Stimulated activated memory B cell treated with anti-CD40 and anti-IgM and Interleukin-4, amounts not matched to agents 10 μg/mL and 1 μg/mL and 100 μg/mL, for 72 hours (primary cell): ENCODE measurements at regions not wholly inside any gene's neighbourhood (a gene's known extent, or its start where the extent isn't known, plus 50 kb on each side); places are given as distances from the start of the nearest gene placed in this dataset.
"Not testable (repeated sequence)": the region's sequence is repeated elsewhere in the genome, so short reads cannot be mapped to it uniquely, and the experiment has no call there.

Source experiments
- ATAC-seq: fragments of 150-1000 bp; cut with Tn5 transposase; 2 replicates; pipeline ENCODE4 v1.10.0; 2021
- H3K27ac Mint-ChIP-seq: one replicate; pipeline ENCODE4 v1.8.0; 2022; ENCODE audit warnings: mild to moderate bottlenecking, mixed read lengths
- H3K27me3 Mint-ChIP-seq: one replicate; pipeline ENCODE4 v1.8.0; 2022; ENCODE audit warnings: mixed read lengths
- H3K36me3 Mint-ChIP-seq: one replicate; pipeline ENCODE4 v1.8.0; 2022; ENCODE audit warnings: mixed read lengths
- H3K4me1 Mint-ChIP-seq: one replicate; pipeline ENCODE4 v1.8.0; 2022; ENCODE audit warnings: mixed read lengths
- H3K4me3 Mint-ChIP-seq: one replicate; pipeline ENCODE4 v1.8.0; 2022; ENCODE audit warnings: mild to moderate bottlenecking, moderate library complexity, mixed read lengths
- H3K9me3 Mint-ChIP-seq: one replicate; pipeline ENCODE4 v1.8.0; 2022; ENCODE audit warnings: mixed read lengths

DNA sequence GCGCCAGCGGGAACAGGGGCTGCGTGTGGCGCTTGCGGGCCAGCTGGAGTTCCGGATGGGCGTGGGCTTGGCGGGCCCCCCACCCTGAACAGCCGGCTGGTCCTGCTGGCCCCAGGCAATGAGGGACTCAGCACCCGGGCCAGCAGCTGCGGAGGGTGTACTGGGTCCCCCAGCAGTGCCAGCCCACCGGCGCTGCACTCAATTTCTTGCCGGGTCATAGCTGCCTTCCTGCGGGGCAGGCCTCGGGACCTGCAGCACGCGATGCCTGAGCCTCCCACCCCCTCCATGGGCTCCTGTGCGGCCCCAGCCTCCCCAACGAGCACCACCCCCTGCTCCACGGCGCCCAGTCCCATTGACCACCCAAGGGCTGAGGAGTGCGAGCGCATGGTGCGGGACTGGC, 855.2 kb upstream of the IGFBP7 start:
- not testable (repeated sequence) for H3K36me3 Mint-ChIP-seq, H3K9me3 Mint-ChIP-seq, H3K4me1 Mint-ChIP-seq, H3K4me3 Mint-ChIP-seq, H3K27me3 Mint-ChIP-seq, H3K27ac Mint-ChIP-seq, ATAC-seq

- Mint-ChIP-seq H3K36me3 (no peaks in the 10 kb centered on the region), H3K4me3 (no peak overlapping the region), H3K4me1 (no peaks in the 10 kb centered on the region), H3K27ac (no peak overlapping the region), H3K9me3 (no peaks in the 10 kb centered on the region), H3K27me3 (no peaks in the 10 kb centered on the region)
- ATAC-seq: no peak
These were observed 835.1 kb upstream of the IGFBP7 start for GRCh38 chr4:57945298-57945697.

- ATAC-seq: no peak
- no peaks in the 10 kb centered on the region for H3K9me3 Mint-ChIP-seq
- no peaks in the 10 kb centered on the region for H3K27me3 Mint-ChIP-seq
- H3K4me1 Mint-ChIP-seq: no peaks in the 10 kb centered on the region
- H3K27ac Mint-ChIP-seq: no peak overlapping the region
- no peak overlapping the region for H3K4me3 Mint-ChIP-seq
- H3K36me3 Mint-ChIP-seq: no peaks in the 10 kb centered on the region
These were observed 833.5 kb upstream of the IGFBP7 start for GRCh38 chr4:57943682-57944081.

- H3K27me3 Mint-ChIP-seq, H3K9me3 Mint-ChIP-seq, ATAC-seq, H3K4me3 Mint-ChIP-seq, H3K4me1 Mint-ChIP-seq, H3K36me3 Mint-ChIP-seq, H3K27ac Mint-ChIP-seq: not testable (repeated sequence)
These were observed 827.1 kb upstream of the IGFBP7 start for GRCh38 chr4:57937326-57937725.

GRCh38 chr4:57926311-57926710, 816.1 kb upstream of the IGFBP7 start:
- Mint-ChIP-seq H3K4me1 (no peaks in the 10 kb centered on the region), H3K4me3 (no peak overlapping the region), H3K9me3 (peaks cover 4% of the 10 kb centered on the region), H3K27me3 (no peaks in the 10 kb centered on the region), H3K27ac (no peak overlapping the region), H3K36me3 (no peaks in the 10 kb centered on the region)
- no peak for ATAC-seq

DNA sequence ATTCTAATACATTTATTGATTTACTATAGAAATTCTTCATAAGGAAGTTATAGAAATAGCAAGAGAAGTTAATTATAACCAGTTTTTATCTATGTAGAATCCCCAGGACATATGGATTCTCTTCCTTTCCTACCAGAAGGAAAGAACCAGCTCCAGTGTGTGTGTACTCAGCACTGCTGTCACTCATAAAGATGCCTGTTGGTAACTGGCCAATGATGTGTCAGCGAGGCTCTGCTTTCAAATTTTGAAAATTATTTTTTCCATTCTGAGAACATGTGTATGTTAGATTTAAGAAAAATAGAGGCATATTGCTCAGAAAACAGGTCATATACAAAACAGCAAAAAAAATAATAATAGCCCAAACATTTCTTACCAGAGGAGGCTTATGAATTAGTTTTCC, 814.8 kb upstream of the IGFBP7 start:
- H3K27ac Mint-ChIP-seq: no peak overlapping the region
- no peaks in the 10 kb centered on the region for H3K36me3 Mint-ChIP-seq
- peaks cover 2% of the 10 kb centered on the region for H3K9me3 Mint-ChIP-seq
- ATAC-seq: no peak
- no peaks in the 10 kb centered on the region for H3K27me3 Mint-ChIP-seq
- no peaks in the 10 kb centered on the region for H3K4me1 Mint-ChIP-seq
- no peak overlapping the region for H3K4me3 Mint-ChIP-seq

DNA sequence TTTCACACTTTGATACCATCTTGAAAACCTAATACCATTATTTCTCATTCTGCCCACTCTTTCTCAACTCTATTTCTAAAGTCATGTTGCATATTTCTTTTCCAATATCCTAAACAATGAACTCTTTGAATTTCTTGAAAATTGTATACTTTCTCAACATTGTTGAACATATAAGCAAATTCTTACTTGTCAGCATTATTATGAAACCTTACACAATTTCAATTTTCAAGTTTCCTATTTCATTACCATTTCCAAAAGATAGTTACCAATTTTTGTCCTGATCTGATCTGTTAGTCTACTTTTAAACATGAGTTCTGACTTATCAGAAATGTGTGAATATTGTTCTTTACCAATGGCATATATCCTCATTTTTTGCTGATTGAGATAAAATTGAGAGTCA, 806.3 kb upstream of the IGFBP7 start:
- H3K27ac Mint-ChIP-seq: no peak overlapping the region
- H3K27me3 Mint-ChIP-seq: no peaks in the 10 kb centered on the region
- no peak overlapping the region for H3K4me3 Mint-ChIP-seq
- no peak for ATAC-seq
- peaks cover 9% of the 10 kb centered on the region for H3K9me3 Mint-ChIP-seq
- no peaks in the 10 kb centered on the region for H3K4me1 Mint-ChIP-seq
- no peaks in the 10 kb centered on the region for H3K36me3 Mint-ChIP-seq

DNA sequence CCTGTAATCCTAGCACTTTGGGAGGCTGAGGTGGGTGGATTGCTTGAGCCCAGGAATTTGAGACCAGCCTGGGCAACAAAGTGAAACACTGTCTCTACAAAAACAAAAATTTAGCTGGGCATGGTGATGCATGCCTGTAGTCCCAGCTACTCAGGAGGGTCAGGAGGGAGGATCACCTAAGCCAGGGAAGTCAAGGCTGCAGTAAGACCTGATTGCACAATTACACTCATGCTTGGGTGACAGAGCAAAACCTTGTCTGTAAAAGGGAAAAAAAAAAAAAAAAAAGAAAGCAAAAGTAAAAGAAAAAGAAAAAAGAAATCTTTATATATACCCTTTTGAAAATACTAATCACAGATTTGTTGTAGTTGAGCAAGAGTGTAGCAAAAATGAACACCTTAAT, 801.0 kb upstream of the IGFBP7 start:
- H3K4me3 Mint-ChIP-seq: no peak overlapping the region
- no peaks in the 10 kb centered on the region for H3K4me1 Mint-ChIP-seq
- H3K9me3 Mint-ChIP-seq: peaks cover 2% of the 10 kb centered on the region
- H3K36me3 Mint-ChIP-seq: no peaks in the 10 kb centered on the region
- H3K27ac Mint-ChIP-seq: no peak overlapping the region
- no peaks in the 10 kb centered on the region for H3K27me3 Mint-ChIP-seq
- ATAC-seq: no peak

- H3K36me3 Mint-ChIP-seq: no peaks in the 10 kb centered on the region
- ATAC-seq: no peak
- H3K9me3 Mint-ChIP-seq: peaks cover 2% of the 10 kb centered on the region
- H3K27ac Mint-ChIP-seq: no peak overlapping the region
- no peaks in the 10 kb centered on the region for H3K4me1 Mint-ChIP-seq
- H3K27me3 Mint-ChIP-seq: no peaks in the 10 kb centered on the region
- no peak overlapping the region for H3K4me3 Mint-ChIP-seq
These were observed 800.0 kb upstream of the IGFBP7 start for GRCh38 chr4:57910151-57910550.

DNA sequence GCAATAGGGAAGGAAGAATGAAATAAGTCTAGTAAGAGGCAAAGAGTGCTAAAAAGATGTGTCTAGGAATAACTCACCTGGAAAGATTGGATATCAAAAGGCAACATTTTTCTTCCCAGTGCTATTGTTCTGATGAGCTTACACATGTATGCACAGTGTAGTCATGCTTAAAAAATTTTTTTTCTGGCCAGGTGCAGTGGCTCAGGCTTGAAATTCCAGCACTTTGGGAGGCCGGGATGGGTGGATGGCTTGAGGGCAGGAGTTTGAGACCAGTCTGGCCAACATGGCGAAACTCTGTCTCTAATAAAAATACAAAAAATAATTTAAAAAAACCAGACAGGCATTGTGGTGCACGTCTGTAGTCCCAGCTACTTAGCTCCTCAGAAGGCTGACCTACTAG, 795.8 kb upstream of the IGFBP7 start:
- no peak for ATAC-seq
- Mint-ChIP-seq H3K27ac (no peak overlapping the region), H3K36me3 (no peaks in the 10 kb centered on the region), H3K27me3 (no peaks in the 10 kb centered on the region), H3K9me3 (no peaks in the 10 kb centered on the region), H3K4me3 (no peak overlapping the region), H3K4me1 (no peaks in the 10 kb centered on the region)

DNA sequence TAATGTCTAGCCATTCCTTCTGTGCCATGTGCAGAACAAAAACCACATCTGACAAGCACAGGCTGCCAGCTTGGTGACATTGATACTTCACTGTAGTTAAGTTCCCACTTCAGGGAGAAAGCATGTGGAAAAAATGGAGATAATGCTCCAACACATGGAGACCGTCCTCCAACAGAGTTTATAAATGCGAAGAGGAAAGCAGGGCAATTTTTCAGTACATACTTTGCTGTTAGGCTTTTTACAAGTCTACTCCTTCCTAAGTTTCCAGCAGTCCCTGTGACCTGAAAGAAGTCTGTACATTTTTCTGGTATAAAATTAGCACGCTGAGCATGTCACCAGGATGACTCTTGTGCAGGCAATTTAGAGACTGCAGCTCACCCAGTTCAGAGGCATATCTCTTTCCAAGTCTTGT, 766.9 kb upstream of the IGFBP7 start:
- H3K4me3 Mint-ChIP-seq: no peak overlapping the region
- H3K27ac Mint-ChIP-seq: no peak overlapping the region
- H3K27me3 Mint-ChIP-seq: no peaks in the 10 kb centered on the region
- ATAC-seq: no peak
- no peaks in the 10 kb centered on the region for H3K9me3 Mint-ChIP-seq
- no peaks in the 10 kb centered on the region for H3K36me3 Mint-ChIP-seq
- no peaks in the 10 kb centered on the region for H3K4me1 Mint-ChIP-seq

GRCh38 chr4:57875829-57876392, 765.7 kb upstream of the IGFBP7 start:
- no peak for ATAC-seq
- H3K4me3 Mint-ChIP-seq: no peak overlapping the region
- no peaks in the 10 kb centered on the region for H3K9me3 Mint-ChIP-seq
- no peak overlapping the region for H3K27ac Mint-ChIP-seq
- H3K27me3 Mint-ChIP-seq: no peaks in the 10 kb centered on the region
- H3K4me1 Mint-ChIP-seq: no peaks in the 10 kb centered on the region
- no peaks in the 10 kb centered on the region for H3K36me3 Mint-ChIP-seq

- ATAC-seq: no peak
- no peak overlapping the region for H3K4me3 Mint-ChIP-seq
- no peaks in the 10 kb centered on the region for H3K27me3 Mint-ChIP-seq
- no peaks in the 10 kb centered on the region for H3K36me3 Mint-ChIP-seq
- no peak overlapping the region for H3K27ac Mint-ChIP-seq
- no peaks in the 10 kb centered on the region for H3K4me1 Mint-ChIP-seq
- no peaks in the 10 kb centered on the region for H3K9me3 Mint-ChIP-seq
These were observed 756.4 kb upstream of the IGFBP7 start for GRCh38 chr4:57866468-57867171.

DNA sequence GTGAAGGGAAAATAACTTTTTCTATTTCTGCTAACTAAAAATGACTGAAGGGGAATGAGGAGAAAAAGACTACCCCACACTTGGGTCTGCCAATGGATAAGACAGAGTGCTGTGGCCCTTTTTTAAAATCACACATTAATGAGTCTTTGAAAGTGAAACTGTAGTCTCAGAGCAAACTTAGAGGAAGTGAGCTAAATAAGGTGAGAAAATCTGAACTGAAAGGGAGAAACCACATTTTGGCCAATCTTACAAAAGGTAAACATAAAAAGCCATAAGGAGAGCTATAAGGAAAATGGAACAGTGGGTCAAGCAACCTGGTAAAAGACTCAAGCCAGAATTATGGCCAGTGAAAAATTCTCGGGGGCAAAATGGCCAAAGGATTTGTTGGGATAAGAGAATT, 755.1 kb upstream of the IGFBP7 start:
- Mint-ChIP-seq H3K27me3 (no peaks in the 10 kb centered on the region), H3K9me3 (no peaks in the 10 kb centered on the region), H3K27ac (no peak overlapping the region), H3K36me3 (no peaks in the 10 kb centered on the region), H3K4me3 (no peak overlapping the region), H3K4me1 (no peaks in the 10 kb centered on the region)
- ATAC-seq: no peak

GRCh38 chr4:57854748-57855147, 744.6 kb upstream of the IGFBP7 start:
- no peaks in the 10 kb centered on the region for H3K36me3 Mint-ChIP-seq
- no peaks in the 10 kb centered on the region for H3K9me3 Mint-ChIP-seq
- no peaks in the 10 kb centered on the region for H3K27me3 Mint-ChIP-seq
- H3K27ac Mint-ChIP-seq: no peak overlapping the region
- no peak overlapping the region for H3K4me3 Mint-ChIP-seq
- ATAC-seq: no peak
- no peaks in the 10 kb centered on the region for H3K4me1 Mint-ChIP-seq

- Mint-ChIP-seq H3K4me3 (no peak overlapping the region), H3K4me1 (no peaks in the 10 kb centered on the region), H3K36me3 (no peaks in the 10 kb centered on the region), H3K27me3 (no peaks in the 10 kb centered on the region), H3K9me3 (peaks cover 3% of the 10 kb centered on the region), H3K27ac (no peak overlapping the region)
- ATAC-seq: no peak
These were observed 740.0 kb upstream of the IGFBP7 start for GRCh38 chr4:57850141-57850540.
